BLaER1 treated with 17β-estradiol and CSF1 and Interleukin-3, amounts not matched to agents 10 nM and 100 nM (cell line): ENCODE measurements at regions not wholly inside any gene's neighbourhood (a gene's known extent, or its start where the extent isn't known, plus 50 kb on each side); places are given as distances from the start of the nearest gene placed in this dataset.
"Not testable (repeated sequence)": the region's sequence is repeated elsewhere in the genome, so short reads cannot be mapped to it uniquely, and the experiment has no call there.

Experiments
- H3K27ac ChIP-seq, 11 experiments: shearing (Covaris generic); formaldehyde crosslinking; 2 replicates each; pipeline ENCODE4 v1.8.1; 2022
- H3K27me3 ChIP-seq, 11 experiments: shearing (Covaris generic); formaldehyde crosslinking; 2 replicates each; pipeline ENCODE4 v1.8.1; 2022
- H3K36me3 ChIP-seq, 11 experiments: shearing (Covaris generic); formaldehyde crosslinking; 2 replicates each; pipeline ENCODE4 v1.8.1; 2022
- H3K4me1 ChIP-seq, 10 experiments: shearing (Covaris generic); formaldehyde crosslinking; 2 replicates each; pipeline ENCODE4 v1.8.1; 2022
- H3K4me2 ChIP-seq, 11 experiments: shearing (Covaris generic); formaldehyde crosslinking; 2 replicates each; pipeline ENCODE4 v1.8.1; 2022
- H3K4me3 ChIP-seq, 10 experiments: shearing (Covaris generic); formaldehyde crosslinking; 2 replicates each; pipeline ENCODE4 v1.8.1; 2022
- H3K9ac ChIP-seq, 11 experiments: shearing (Covaris generic); formaldehyde crosslinking; 2 replicates each; pipeline ENCODE4 v1.8.1; 2022
- H3K9me3 ChIP-seq, 11 experiments: shearing (Covaris generic); formaldehyde crosslinking; replicated peaks in 1 of 11; 2 replicates each; pipeline ENCODE4 v1.8.1; 2022
- H4K20me1 ChIP-seq, 11 experiments: shearing (Covaris generic); formaldehyde crosslinking; 2 replicates each; pipeline ENCODE4 v1.8.1; 2022
- Cebpa-rat ChIP-seq, 11 experiments: shearing (Covaris generic); IDR thresholded peaks; 2 replicates each; pipeline ENCODE4 v1.8.1; 2022

DNA sequence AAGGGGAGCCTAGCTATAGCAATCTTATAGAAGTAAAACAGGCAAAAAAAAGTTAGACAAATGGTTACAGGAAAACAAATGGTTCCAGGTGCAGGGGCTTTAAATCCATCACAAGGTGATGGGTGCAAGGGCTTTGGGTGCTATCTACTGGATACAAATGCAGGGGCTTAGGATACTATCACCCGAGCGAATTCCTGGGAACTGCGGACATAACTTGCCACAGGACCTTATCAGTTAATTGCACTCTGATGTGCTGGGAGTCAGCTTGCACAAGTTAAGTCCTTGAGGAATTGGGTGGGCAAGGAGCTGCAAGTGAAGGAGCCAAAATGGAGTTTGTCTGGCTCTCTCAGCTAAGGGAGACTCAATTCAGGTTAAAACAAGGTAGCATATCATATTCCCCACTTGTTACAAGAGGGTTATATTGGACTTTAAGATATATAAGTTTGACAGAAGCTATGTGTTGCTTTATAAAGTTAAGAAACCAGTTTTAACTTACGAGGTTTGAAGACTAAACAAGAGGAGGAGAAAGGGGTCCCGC, 115.0 kb upstream of the PZP start:
- peaks cover 15 to 35% (median 31%) of the 10 kb centered on the region in 10 experiments for H3K4me1 ChIP-seq
- H3K27ac ChIP-seq, result no peak overlapping the region
- H3K36me3 ChIP-seq, result no peaks in the 10 kb centered on the region
- H3K4me3 ChIP-seq, result no peak overlapping the region
- TF ChIP-seq Cebpa-rat (IDR thresholded peaks at IDR 0.05), result no peak
- H3K9ac ChIP-seq, result no peak overlapping the region
- no peaks in the 10 kb centered on the region for H3K27me3 ChIP-seq
- H3K9me3 ChIP-seq, result no peaks in the 10 kb centered on the region
- no peak overlapping the region for H3K4me2 ChIP-seq
- H4K20me1 ChIP-seq, result no peaks in the 10 kb centered on the region

GRCh38 chr12:9319842-9320173, 111.6 kb upstream of the PZP start:
- H3K4me2 ChIP-seq, result peak overlapping the region; percentile 33 to 72 (median 61); a peak in 20 of 22 replicates
- no peak overlapping the region for H3K4me3 ChIP-seq
- no peak for TF ChIP-seq Cebpa-rat (IDR thresholded peaks at IDR 0.05)
- H3K9me3 ChIP-seq, result no peaks in the 10 kb centered on the region
- no peak overlapping the region for H3K9ac ChIP-seq
- H4K20me1 ChIP-seq, result no peaks in the 10 kb centered on the region
- H3K36me3 ChIP-seq, result no peaks in the 10 kb centered on the region
- peaks cover 15 to 27% (median 22%) of the 10 kb centered on the region in 10 experiments for H3K4me1 ChIP-seq
- H3K27ac ChIP-seq, result peak overlapping the region in 3 of 11 experiments; percentile 7 to 26 (median 23); a peak in 3 of 22 replicates
- H3K27me3 ChIP-seq, result no peaks in the 10 kb centered on the region

DNA sequence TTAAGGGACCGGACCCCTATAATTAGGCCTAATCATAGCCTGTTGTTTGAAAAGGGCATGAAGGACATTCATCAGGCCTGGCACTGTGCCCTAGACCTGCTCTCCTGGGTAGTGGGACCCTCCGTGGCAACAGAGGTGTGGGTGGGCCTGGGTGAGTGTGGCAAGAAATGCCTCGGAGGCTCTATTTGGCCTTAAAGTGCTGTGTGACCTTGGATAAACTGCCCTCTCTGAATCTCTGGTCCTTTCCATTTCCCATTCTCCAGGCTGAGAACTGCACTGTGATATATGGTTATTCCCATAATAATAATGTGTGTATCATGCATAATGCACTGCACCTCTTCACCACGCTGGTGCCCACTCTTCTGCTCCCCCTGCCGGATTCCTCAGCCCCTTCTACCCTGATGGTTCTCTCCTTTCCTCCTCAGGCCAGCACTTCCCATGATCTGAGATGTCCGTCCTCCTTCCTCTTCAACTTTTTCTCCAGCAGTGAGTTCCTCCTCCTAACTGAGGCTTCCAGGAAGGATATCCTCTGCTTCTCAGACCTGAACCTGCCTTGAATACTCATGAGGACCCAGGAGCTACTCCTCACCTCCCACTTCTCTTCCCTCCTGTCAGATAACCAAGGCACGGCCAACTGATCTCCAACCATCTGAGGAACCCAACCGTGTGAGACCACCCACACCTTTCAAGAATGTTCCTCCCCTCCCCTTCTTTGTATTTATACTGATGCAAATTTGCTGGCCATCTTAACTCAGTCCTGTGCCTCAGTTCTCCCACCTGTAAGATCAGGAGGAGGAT, 111.0 kb upstream of the PZP start:
- Histone ChIP-seq H3K4me2 (peak overlapping the region; percentile 33 to 72 (median 61)), H3K9me3 (no peaks in the 10 kb centered on the region), H3K36me3 (no peaks in the 10 kb centered on the region), H3K4me3 (no peak overlapping the region), H4K20me1 (no peaks in the 10 kb centered on the region), H3K9ac (no peak overlapping the region), H3K27me3 (no peaks in the 10 kb centered on the region), H3K27ac (peak overlapping the region in 3 of 11 experiments; percentile 7 to 26 (median 23); a peak in 3 of 22 replicates), H3K4me1 (peaks cover 15 to 27% (median 22%) of the 10 kb centered on the region in 10 experiments)
- no peak for TF ChIP-seq Cebpa-rat (IDR thresholded peaks at IDR 0.05)

- H3K27me3 ChIP-seq, H4K20me1 ChIP-seq, H3K27ac ChIP-seq, H3K9me3 ChIP-seq, H3K4me3 ChIP-seq, H3K4me2 ChIP-seq, H3K9ac ChIP-seq: not testable (repeated sequence)
- H3K4me1 ChIP-seq, result peaks cover 1 to 10% (median 4%) of the 10 kb centered on the region in 10 experiments; a peak in 17 of 20 replicates
- H3K36me3 ChIP-seq, result peaks cover 0 to 18% (median 0%) of the 10 kb centered on the region in 11 experiments; a peak in 6 of 22 replicates
Observed at GRCh38 chr12:9313479-9313878, 105.3 kb upstream of the PZP start.

- H3K4me3 ChIP-seq, H4K20me1 ChIP-seq, H3K4me2 ChIP-seq, H3K27ac ChIP-seq, H3K4me1 ChIP-seq, H3K27me3 ChIP-seq, H3K9ac ChIP-seq, H3K9me3 ChIP-seq: not testable (repeated sequence)
- peaks cover 0 to 18% (median 0%) of the 10 kb centered on the region in 11 experiments; a peak in 6 of 22 replicates for H3K36me3 ChIP-seq
Observed at GRCh38 chr12:9312406-9313392, 104.5 kb upstream of the PZP start.

DNA sequence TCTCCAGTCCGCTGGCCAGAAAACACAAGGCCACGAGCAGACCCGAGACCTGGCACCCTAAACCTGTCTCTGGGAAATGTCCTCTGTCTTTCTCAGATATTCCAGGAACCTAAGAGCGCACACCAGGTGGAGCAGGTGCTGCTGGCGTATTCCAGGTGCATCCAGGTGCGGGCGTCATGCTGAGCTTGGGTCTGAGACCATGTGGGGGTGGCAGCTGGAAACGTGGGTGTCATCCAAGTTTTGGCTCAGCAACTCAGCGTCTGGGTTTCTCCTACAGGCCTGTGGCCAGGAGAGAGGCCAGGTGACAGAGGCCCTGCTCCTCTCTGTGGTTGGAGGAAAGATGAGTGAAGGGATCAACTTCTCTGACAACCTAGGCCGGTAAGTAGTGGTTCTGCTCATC, 103.3 kb upstream of the PZP start:
- not testable (repeated sequence) for H3K4me3 ChIP-seq, H3K4me1 ChIP-seq, H3K4me2 ChIP-seq, H3K9me3 ChIP-seq, H3K27ac ChIP-seq, H3K27me3 ChIP-seq, H4K20me1 ChIP-seq, H3K9ac ChIP-seq
- H3K36me3 ChIP-seq, result peaks cover 0 to 24% (median 2%) of the 10 kb centered on the region in 11 experiments; a peak in 7 of 22 replicates

- not testable (repeated sequence) for H3K4me2 ChIP-seq, H4K20me1 ChIP-seq, H3K4me1 ChIP-seq, H3K9ac ChIP-seq, H3K9me3 ChIP-seq, H3K27ac ChIP-seq, H3K4me3 ChIP-seq, H3K27me3 ChIP-seq
- H3K36me3 ChIP-seq, result peaks cover 0 to 24% (median 2%) of the 10 kb centered on the region in 11 experiments; a peak in 7 of 22 replicates
Observed at GRCh38 chr12:9310645-9311044, 102.5 kb upstream of the PZP start.

DNA sequence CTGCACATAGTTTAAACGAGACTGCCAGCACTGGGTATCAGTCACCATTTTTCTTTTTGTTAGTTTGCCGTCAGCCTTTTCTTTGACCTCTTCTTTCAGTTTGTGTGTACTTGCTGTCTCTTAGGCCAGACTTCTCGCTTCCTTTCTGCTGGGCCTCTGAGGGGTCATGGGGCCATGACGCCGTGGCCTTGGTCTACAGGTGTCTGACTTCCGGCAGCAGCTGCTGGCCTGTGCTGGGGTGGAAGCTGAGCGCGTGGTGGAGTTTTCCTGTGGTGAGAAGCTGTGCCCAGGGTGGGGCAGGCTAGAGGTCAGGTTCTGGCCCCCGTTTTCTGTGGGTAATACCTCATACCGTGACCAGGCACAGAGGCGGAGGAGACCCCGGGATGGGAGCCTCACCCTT, 101.6 kb upstream of the PZP start:
- not testable (repeated sequence) for H3K4me1 ChIP-seq, H3K9me3 ChIP-seq, H3K4me2 ChIP-seq, H3K27me3 ChIP-seq, H3K4me3 ChIP-seq, H4K20me1 ChIP-seq, H3K9ac ChIP-seq, H3K27ac ChIP-seq
- H3K36me3 ChIP-seq, result peaks cover 0 to 29% (median 5%) of the 10 kb centered on the region in 11 experiments; a peak in 10 of 22 replicates

DNA sequence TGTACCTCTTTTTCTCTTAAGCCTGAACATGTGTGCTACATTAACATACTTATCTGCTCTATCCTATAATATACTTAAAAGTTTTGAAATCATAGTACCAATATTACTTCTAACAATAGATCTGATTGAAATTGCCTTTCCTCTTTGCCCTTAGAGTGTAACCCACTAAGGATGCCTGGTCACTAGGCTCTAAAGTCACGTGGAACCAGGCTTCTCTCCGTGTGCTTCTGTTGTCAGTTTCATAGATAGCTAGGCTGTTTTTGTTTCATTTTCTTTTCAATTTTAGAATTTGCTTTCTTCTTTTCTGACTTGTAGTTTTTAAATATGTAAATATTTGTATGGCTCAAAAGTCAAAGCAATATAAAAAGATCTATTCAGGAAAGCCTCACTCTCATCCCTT, 100.5 kb upstream of the PZP start:
- not testable (repeated sequence) for H3K4me3 ChIP-seq, H3K4me1 ChIP-seq, H3K4me2 ChIP-seq, H3K9me3 ChIP-seq, H3K27me3 ChIP-seq, H3K27ac ChIP-seq, H4K20me1 ChIP-seq, H3K9ac ChIP-seq
- H3K36me3 ChIP-seq, result peaks cover 0 to 35% (median 6%) of the 10 kb centered on the region in 11 experiments; a peak in 10 of 22 replicates

DNA sequence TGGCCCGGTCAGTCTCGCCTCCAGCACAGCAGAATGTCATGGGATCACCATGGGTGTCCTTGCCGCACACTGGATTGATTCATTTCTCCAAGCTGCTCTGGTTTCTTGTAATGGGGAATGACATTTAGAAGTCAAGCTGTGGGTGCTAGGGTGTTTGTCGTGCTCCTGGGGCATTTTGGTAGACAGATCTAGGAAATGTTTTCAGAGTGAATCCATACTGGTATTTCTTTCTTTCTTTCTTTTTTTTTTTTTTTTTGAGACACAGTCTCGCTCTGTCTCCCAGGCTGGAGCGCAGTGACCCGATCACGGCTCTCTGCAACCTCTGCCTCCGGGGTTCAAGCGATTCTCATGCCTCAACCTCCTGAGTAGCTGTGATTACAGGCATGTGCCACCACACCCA, 100.0 kb upstream of the PZP start:
- not testable (repeated sequence) for H3K27me3 ChIP-seq, H3K9ac ChIP-seq, H3K4me2 ChIP-seq, H3K27ac ChIP-seq, H4K20me1 ChIP-seq, H3K4me3 ChIP-seq, H3K9me3 ChIP-seq, H3K4me1 ChIP-seq
- peaks cover 0 to 35% (median 6%) of the 10 kb centered on the region in 11 experiments; a peak in 10 of 22 replicates for H3K36me3 ChIP-seq

GRCh38 chr12:9307255-9307654, 99.1 kb upstream of the PZP start:
- H3K4me2 ChIP-seq, H4K20me1 ChIP-seq, H3K4me3 ChIP-seq, H3K4me1 ChIP-seq, H3K27ac ChIP-seq, H3K9ac ChIP-seq, H3K27me3 ChIP-seq, H3K9me3 ChIP-seq: not testable (repeated sequence)
- peaks cover 0 to 31% (median 6%) of the 10 kb centered on the region in 11 experiments; a peak in 9 of 22 replicates for H3K36me3 ChIP-seq

- not testable (repeated sequence) for H3K4me2 ChIP-seq, H4K20me1 ChIP-seq, H3K27ac ChIP-seq, H3K4me1 ChIP-seq, H3K4me3 ChIP-seq, H3K9me3 ChIP-seq, H3K9ac ChIP-seq, H3K27me3 ChIP-seq
- peaks cover 0 to 19% (median 6%) of the 10 kb centered on the region in 11 experiments; a peak in 8 of 22 replicates for H3K36me3 ChIP-seq
Observed at GRCh38 chr12:9306004-9306403, 97.8 kb upstream of the PZP start.

DNA sequence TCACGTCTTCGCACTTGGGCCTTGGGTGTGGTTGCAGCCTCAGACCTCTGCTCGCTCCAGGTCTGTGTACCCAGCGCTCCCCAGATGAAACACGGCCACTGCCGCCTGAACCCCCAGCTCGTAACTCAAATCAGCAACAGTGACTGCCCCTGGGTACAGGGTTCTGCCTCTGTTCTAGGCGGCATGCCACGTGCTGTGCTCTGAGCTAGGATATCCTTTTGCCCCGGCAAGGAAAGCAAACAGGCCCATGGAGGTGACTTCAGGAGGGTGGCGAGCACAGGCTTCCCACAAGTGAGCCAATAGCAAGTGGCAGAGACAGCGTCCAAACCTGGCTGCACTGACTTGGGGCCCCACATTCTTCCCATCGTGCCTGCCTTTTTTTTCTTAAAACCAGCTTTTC, 96.3 kb upstream of the PZP start:
- H3K9ac ChIP-seq, H3K4me2 ChIP-seq, H3K4me1 ChIP-seq, H3K27me3 ChIP-seq, H3K27ac ChIP-seq, H3K4me3 ChIP-seq, H4K20me1 ChIP-seq, H3K9me3 ChIP-seq: not testable (repeated sequence)
- peaks cover 0 to 17% (median 6%) of the 10 kb centered on the region in 11 experiments; a peak in 8 of 22 replicates for H3K36me3 ChIP-seq
